H1 (cell line): ENCODE measurements at regions not wholly inside any gene's neighbourhood (a gene's known extent, or its start where the extent isn't known, plus 50 kb on each side); places are given as distances from the start of the nearest gene placed in this dataset.

Experiments used
- CTCF ChIP-seq, 3 experiments: IDR thresholded peaks; 1 replicate in 2 of 3; 2 replicates in 1 of 3; pipeline versions ENCODE4 v1.5.1 to v1.6.1; 2011; ENCODE audit warnings: low read length in 3 of 3, mild to moderate bottlenecking in 3 of 3, inconsistent platforms in 2 of 3, low read depth in 1 of 3, moderate library complexity in 1 of 3; ENCODE audit not compliant: insufficient read depth in 1 of 3; ENCODE audit errors: control extremely low read depth in 1 of 3
- EZH2 ChIP-seq: fragments of 200-600 bp; sonication (generic); IDR thresholded peaks from 2 replicates; pipeline ENCODE4 v1.7.1; 2012; ENCODE audit warnings: low read depth, mild to moderate bottlenecking, moderate library complexity, low read length, inconsistent platforms; ENCODE audit not compliant: severe bottlenecking
- USF2 ChIP-seq: IDR thresholded peaks from 2 replicates; pipeline ENCODE4 v1.6.1; 2011; ENCODE audit warnings: low read length, improper control_type of control experiment

GRCh38 chr4:20529691-20530090 lies 170.6 kb upstream of the PACRGL start (continued):
- no peak for TF ChIP-seq USF2
- TF ChIP-seq CTCF (IDR thresholded peaks at IDR 0.05; ENCODE audit: control extremely low read depth in 1 of 3, insufficient read depth in 1 of 3, low read depth in 1 of 3, low read length in 3 of 3) = no peak
- no peak for TF ChIP-seq EZH2
